ENCODE measurements at regions not wholly inside any gene's neighbourhood (a gene's known extent, or its start where the extent isn't known, plus 50 kb on each side); places are given as distances from the start of the nearest gene placed in this dataset.

DNA sequence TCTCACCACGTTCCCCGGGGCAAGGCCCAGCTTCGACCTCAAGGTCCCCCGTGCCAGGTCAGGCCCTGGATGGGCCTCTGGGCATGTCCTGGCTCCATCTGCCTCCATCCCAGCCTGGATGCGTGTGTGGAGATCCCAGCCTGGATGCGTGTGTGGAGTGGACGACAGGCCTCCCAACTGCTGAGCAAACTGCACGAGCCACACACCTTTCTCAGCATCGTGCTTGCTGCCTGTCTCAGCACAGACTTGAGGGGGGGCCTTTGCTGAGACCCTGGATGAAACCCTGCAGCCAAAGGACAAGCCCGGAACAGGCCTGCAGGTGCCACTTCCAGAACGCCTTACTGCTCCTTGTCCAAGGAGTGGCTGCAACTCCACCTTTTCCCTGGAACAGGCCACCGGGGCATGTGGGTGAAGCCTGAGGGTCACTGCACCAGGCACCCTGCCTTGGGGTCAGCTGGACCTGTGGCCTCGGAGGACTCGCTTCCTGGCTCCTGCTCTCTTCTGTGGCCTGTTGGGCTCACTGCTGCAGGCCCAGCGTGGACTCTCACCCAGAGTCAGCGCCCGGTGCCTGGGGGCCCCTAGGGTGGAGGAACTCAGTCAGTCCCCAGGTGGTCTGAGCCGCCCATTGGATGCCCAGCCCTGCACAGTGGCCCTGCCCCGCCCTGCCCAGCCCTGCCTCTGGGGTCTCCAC lies 176.0 kb downstream of the KIF26A start:
- no peak overlapping the region for H3K4me3 ChIP-seq (ENCODE audit: control insufficient read depth, low read depth, low read length)
- no peak for DNase-seq (ENCODE audit: low read depth)
- TF ChIP-seq, protein P1, sequence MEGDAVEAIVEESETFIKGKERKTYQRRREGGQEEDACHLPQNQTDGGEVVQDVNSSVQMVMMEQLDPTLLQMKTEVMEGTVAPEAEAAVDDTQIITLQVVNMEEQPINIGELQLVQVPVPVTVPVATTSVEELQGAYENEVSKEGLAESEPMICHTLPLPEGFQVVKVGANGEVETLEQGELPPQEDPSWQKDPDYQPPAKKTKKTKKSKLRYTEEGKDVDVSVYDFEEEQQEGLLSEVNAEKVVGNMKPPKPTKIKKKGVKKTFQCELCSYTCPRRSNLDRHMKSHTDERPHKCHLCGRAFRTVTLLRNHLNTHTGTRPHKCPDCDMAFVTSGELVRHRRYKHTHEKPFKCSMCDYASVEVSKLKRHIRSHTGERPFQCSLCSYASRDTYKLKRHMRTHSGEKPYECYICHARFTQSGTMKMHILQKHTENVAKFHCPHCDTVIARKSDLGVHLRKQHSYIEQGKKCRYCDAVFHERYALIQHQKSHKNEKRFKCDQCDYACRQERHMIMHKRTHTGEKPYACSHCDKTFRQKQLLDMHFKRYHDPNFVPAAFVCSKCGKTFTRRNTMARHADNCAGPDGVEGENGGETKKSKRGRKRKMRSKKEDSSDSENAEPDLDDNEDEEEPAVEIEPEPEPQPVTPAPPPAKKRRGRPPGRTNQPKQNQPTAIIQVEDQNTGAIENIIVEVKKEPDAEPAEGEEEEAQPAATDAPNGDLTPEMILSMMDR (conservative IDR thresholded peaks at IDR 0.05; ENCODE audit: control insufficient read depth, insufficient read depth, low read depth, low read length) = no peak

DNA sequence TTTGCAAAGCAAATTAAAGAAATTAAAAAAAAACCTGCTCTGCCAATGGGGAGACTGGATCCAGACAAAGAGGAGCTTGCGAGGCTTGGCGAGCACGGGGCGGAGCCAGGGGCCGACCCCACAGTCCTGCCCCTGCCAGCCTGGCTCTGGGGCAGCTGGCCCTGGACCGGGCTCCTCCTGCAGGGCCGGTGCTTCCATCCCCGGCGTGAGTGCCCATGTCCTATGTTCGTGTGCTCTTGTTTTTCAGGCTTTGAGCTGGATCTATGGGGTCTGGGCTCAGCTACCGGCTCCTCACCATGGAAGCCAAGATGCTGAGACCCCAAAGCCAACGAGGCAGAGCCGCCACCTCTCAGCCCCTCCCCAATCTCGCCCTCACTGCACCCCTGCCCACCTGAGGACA lies 176.8 kb downstream of the KIF26A start:
- H3K4me3 ChIP-seq (ENCODE audit: control insufficient read depth, low read depth, low read length) = no peak overlapping the region
- DNase-seq (ENCODE audit: low read depth) = no peak
- TF ChIP-seq, protein P1 (conservative IDR thresholded peaks at IDR 0.05; ENCODE audit: control insufficient read depth, insufficient read depth, low read depth, low read length) = no peak

DNA sequence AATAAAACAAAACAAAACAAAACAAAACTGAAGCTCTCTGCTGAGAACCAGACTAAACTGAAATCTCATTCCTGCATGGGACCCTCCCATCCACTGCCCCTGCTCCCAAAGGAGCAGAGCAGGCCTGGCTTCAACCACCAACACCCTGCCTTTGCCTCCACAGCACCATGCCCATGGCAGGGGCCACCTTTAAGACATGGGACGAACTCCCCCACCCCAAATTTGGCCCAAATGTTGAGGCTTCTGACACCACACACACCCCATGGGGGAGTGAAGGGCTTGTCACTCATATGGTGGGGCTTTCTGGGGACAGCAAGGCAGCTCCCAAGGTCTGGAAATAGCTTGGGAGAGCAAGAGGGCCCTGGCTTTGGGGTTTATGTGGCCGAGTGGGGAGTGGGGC lies 177.2 kb downstream of the KIF26A start:
- TF ChIP-seq, protein P1 (conservative IDR thresholded peaks at IDR 0.05; ENCODE audit: control insufficient read depth, insufficient read depth, low read depth, low read length) = no peak
- no peak for DNase-seq (ENCODE audit: low read depth)
- H3K4me3 ChIP-seq (ENCODE audit: control insufficient read depth, low read depth, low read length) = no peak overlapping the region

DNA sequence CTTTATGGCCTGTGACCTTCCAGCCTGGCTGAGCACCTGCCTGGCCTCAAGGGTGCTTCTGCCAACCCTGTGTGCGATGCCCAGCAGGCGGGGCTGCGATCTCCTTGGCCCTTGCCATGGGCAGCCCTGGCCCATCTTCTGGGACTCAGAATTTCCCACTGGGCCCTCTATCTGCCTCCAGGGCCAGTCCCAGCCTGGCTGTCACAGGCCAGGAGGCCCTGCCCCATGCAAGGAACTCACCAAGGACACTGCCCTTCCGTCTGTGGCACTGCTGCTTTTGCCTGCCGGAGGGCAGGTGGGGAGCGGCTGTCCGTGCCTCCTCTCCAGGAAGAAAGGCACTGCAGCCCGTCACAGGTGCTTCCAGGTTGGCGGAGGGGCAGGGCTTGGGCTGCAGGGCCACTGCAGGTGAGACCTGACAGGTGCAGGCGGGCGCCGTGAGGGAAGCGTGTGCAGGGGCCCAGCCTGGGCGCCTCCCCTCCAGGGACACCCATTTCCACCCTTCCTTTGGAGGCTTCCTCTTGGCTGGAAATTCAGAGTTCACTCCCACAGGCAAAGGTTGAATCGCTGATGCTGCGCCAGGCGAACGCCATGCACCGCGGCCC lies 177.8 kb downstream of the KIF26A start:
- TF ChIP-seq, protein P1 (conservative IDR thresholded peaks at IDR 0.05; ENCODE audit: control insufficient read depth, insufficient read depth, low read depth, low read length) = no peak
- no peak for DNase-seq (ENCODE audit: low read depth)
- H3K4me3 ChIP-seq (ENCODE audit: control insufficient read depth, low read depth, low read length) = no peak overlapping the region

DNA sequence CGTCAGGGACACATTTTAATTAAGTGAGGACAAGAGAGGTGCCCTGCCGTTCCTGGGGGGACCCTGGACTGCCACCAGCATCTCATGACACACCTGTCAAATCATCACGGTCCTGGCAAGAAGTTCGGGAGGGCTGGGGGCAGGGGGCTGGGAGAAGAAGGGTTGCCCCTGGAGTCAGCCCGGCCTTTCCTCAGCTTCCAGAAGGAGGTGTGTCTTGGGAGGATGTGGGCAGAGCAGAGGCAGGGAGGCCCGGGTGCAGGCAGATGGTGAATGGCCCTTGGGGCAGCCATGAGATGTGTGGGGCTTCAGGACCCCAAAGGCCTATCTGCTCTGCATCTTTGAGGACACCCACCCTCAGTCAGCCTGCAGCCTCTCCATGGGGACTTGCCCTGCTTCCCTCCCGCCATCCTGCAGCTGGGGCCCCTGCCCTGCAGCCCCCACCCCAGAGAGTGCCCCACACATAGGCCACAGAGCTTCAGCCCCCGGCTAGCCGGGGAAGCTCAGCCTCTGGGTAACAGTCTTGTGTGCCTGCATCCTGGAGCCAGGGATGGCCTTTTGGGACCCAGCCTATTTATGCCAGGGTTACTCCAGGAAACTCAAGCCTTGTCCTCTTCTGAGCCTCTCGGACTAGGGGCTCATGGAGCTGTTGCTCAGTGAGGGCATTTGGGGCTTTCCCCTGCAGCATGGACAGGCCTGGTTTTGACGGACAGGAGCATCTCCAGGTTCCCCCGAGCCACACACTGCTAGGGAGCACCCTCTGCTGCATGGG lies 178.5 kb downstream of the KIF26A start:
- DNase-seq (ENCODE audit: low read depth) = no peak
- TF ChIP-seq, protein P1 (conservative IDR thresholded peaks at IDR 0.05; ENCODE audit: control insufficient read depth, insufficient read depth, low read depth, low read length) = no peak
- no peak overlapping the region for H3K4me3 ChIP-seq (ENCODE audit: control insufficient read depth, low read depth, low read length)

DNA sequence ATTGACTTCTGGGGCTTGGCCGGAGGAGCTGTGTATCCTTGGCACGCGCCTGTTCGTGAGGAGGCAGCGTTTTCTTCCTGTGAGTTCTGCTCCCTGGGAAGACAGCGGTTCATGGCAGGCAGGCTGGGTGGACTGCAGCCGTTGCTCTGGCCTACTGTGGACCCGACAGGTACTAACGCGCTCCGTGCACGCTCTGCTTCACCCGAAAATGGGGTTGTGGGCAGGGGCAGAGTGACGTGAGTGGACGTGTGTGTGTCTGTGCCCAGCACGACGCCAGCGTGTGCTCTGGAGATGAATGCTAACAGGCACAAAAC lies 179.1 kb downstream of the KIF26A start:
- DNase-seq (ENCODE audit: low read depth) = no peak
- H3K4me3 ChIP-seq (ENCODE audit: control insufficient read depth, low read depth, low read length) = no peak overlapping the region
- TF ChIP-seq, protein P1 (conservative IDR thresholded peaks at IDR 0.05; ENCODE audit: control insufficient read depth, insufficient read depth, low read depth, low read length) = no peak
